Dedifferentiated amniotic fluid mesenchymal stem cell (primary cell): ENCODE measurements at regions not wholly inside any gene's neighbourhood (a gene's known extent, or its start where the extent isn't known, plus 50 kb on each side); places are given as distances from the start of the nearest gene placed in this dataset.

Source experiments
- DNase-seq: peaks from one replicate; pipeline ENCODE4 v3.0.0-alpha.2; 2016; ENCODE audit errors: extremely low spot score

DNA sequence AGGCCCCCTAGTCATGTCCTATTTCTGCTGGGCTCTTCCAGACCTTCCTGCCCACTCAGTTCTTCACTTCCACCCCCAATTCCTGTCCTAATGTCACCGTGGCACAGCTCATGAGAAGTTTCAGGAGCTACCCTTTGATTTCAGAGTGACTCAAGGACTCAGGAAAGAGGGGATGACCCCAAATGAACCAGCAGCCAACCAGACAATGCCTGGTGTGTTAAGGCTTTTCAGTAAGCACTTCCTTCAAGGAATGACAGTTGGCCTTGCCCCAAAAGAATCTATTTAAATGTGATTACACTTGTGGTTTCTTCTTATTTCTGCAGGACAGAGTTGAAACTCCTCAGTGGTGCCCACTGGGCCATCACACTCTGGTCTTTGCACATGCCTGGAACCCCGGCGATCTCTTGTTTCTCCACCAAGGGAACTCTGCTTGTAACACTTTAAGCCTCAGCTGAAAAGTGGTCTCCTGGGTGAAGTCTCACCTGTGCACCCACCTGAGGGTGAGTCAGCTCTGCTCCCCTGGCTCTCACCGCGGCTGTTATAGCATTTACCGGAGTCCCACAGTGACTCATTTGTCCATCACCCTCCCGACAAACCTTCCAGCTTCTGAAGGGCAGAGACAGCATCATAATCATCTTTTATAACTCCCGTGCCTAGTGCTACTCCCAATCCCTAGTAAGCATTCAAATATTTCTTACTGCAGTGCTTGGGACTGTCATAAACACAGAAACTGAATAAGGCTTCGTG lies 123.0 kb upstream of the SVIL start:
- no peak for DNase-seq

- DNase-seq: peak; percentile 83
Observed at GRCh38 chr10:29756451-29756850, 121.7 kb upstream of the SVIL start.

DNA sequence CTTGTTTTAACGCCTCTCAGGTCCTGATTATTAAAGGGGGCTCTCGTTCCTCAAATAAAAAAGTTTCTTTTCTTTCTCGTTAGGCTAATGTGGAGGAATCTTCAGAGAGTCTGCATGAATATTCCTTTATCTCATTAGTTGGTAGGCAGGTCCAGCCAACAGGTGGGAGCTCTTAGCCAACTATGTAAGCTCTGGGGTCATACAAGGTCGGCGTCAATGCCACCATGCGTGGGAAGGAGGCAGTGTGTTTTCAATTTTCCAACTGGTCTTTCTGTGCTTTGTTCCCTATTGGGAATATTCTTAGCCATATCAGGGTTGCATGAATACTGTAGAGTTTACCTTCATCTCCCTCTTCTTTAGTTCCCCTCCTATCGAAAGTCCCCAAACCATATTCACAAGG lies 118.5 kb upstream of the SVIL start:
- no peak for DNase-seq

DNA sequence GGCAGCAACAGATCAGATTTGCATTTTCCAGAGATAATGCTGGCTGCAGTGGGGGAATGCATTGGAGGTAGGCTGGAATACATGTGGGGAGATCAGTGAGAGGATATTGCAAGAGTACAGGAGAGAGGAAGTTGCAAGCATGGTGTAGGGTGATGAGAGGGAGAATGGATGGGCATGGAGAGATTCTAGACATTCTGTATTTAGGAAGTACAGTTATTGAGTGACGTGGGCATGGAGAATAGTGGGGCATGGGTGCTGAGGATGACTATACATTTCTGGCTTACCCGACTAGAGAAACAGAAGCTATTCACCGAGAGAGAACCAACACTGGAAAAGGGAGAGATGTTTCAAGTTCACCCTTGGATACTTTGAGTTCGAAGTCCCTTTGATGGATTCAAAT lies 116.9 kb upstream of the SVIL start:
- DNase-seq: no peak

GRCh38 chr10:29751240-29751639 lies 116.5 kb upstream of the SVIL start:
- DNase-seq: no peak

DNA sequence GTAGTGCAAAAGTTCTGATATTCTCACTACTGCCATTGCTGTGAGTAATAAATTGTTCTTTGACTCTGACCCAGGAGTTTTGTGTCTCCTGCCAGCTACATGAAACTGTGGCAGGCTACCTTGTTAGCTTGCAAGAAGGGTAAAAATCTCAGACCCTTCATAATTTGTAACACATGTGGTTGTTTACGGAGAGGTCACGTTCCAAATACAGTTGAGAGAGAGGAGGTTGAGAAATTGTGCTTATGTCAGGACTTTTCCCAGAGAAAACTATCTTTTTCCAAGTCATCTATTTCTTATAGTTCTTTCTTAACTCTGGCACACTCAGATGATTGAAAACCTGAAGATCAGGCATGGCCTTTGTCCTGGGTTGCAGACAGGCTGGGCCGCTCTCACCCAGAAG lies 114.4 kb upstream of the SVIL start:
- no peak for DNase-seq

GRCh38 chr10:29748109-29748650 lies 113.4 kb upstream of the SVIL start:
- DNase-seq: no peak

DNA sequence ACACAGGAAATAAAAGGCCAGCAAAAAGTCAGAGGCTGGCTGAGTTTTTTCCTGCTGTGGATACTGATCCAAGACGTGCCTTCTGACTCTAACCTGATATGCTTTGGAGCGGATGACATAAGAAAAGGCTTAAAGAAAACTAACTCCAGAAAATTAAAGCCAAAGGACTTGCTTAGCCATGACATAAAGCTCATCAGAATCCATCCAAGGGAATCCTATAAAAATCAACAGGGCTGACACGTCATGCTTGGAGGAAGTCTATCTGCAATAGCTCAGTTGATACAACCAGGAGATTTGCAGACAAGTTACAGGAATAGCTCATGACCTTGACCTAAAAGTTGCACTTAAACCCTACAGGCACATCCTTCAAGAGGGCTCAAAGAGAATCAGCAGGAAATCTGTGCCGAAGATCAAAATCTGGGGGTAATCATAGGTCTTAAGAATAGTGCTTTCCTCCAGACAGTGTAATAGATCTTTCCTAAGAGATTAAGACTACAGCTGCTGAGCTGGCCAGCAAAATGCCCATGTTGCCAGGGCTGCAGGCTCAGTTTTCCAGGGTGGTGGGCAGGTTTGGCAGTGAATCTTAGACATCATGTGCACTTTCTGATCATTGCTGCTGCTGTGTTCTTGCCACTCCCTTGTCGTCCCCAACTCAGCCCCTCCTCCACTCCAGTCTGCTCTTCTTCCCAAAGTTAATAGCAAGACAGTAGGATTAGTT lies 111.5 kb upstream of the SVIL start:
- peak; percentile 55 for DNase-seq

DNA sequence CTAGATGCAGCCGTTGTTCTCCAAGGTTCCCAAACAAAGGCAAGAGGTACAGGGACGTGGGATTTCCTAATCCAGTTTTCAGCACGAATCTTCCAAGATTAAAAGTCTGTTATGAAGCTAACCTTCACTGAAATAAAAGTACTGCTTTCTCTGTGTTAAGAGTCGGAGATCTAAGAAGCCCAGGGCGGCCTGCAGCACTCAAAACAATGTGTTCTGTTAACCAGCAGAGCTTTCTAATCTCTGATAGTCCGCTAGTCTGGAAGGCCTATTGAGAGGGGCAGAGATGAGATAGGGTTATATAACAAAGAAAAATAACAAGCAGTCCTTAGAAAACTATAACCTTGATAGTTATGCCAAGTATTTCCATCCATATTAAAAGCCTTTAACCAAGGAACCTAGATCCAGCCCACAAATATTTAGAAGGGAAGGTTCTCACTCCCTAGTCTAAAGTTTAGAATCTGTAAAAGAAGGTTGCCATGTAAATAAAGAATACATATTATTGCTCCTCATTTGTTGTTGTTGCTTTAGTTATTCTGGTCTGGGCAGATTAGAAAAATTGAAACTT lies 106.3 kb upstream of the SVIL start:
- DNase-seq: no peak

- DNase-seq: no peak
Observed at GRCh38 chr10:29738341-29738740, 103.6 kb upstream of the SVIL start.

DNA sequence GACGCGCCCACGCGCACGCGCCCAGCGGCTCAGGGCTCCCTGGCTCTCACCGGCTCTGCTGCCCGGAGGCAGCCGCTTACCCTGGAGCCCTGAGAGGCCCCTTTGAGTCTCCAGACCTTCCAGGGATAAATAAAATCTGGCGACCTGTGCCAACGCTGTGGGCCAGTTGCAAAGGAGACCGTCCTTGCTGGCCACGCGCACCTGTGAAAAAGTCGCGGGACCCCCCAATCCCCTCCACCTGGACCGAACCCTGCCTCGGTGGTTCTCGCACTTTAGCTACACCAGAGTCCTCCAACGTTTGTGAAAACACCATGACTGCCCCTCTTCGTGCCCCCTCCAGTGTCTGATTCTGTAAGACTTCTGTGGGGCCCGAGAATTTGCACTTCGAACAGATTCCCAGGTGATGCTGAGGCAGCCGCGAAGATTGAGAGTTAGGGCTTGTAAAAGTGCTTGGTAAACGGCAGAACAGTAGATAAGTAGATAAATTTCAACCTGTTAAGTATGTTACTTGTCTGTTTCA lies 102.4 kb upstream of the SVIL start:
- DNase-seq: peak; percentile 51

GRCh38 chr10:29736366-29737073 lies 101.7 kb upstream of the SVIL start:
- DNase-seq: no peak

GRCh38 chr10:29735628-29736365 lies 101.0 kb upstream of the SVIL start:
- DNase-seq: peak; percentile 39

DNA sequence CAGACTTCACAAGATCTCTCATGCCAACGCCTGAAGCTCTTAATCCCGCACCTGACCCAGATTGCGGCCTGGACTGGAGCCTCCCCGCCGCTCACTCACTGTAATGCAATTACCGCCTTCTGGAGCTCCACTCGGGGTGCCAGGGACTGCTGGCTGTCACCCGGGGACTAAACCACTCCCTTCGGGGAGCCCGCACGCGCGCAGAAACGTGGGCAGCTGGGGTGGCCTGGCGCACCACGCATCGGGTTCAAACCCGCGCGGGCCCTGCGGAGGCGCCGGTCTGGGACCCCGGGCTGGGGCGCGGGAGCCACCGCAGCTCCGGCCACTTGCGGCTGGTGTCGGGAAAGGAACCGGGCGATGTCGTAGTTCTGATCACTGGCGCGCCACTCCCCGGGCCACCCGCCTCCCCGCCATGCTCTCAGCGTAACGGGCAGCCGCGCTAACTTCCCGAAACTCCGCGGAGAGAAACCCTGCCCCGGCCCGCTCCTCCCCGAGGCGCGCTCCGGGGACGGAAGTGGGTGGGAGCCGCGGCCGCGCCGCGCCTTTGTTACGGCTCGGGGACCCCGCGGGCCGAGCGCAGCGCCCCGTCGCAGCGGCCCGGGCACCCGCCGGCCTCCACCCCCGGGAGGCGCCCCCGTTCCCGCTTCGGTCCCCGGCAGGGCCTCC lies 100.3 kb upstream of the SVIL start:
- no peak for DNase-seq

DNA sequence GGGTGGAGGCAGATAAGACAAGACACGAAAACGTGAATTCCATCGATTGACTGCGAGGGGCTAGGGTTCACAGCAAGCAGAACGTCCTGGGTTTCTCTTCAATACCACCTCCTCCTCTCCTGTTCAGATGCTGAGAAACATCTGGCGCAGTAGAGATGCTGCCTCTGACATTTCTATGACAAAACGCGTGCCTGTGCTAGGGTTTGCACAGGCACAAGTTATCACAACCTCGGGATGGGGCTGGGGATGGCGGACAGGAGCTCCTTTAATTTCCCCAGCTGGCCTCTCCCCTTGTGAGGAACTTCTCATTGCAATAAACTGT lies 99.8 kb upstream of the SVIL start:
- no peak for DNase-seq

- no peak for DNase-seq
Observed at GRCh38 chr10:29733323-29733722, 98.6 kb upstream of the SVIL start.

- no peak for DNase-seq
Observed at GRCh38 chr10:29732918-29733317, 98.1 kb upstream of the SVIL start.

- DNase-seq: no peak
Observed at GRCh38 chr10:29731760-29732159, 97.0 kb upstream of the SVIL start.

- DNase-seq: no peak
Observed at GRCh38 chr10:29730969-29731368, 96.2 kb upstream of the SVIL start.

DNA sequence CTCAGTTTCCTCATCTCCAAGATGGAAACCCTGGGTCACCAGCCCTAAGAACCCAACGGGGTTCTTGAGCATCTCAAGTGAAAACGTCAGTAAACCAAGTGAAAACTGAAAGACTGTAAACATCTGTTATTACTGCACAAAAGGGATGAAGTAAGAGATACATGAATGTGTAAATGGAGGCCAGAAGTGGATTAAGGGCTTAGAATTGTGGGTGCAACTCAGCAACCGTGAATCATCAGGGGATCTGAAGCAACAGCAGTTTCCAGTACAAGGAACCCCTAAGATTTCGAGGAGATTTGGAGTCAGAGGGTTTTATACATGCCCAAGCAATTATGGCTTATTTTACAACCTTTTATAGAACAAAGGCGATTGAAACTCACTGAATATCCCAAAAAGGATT lies 95.7 kb upstream of the SVIL start:
- no peak for DNase-seq

DNA sequence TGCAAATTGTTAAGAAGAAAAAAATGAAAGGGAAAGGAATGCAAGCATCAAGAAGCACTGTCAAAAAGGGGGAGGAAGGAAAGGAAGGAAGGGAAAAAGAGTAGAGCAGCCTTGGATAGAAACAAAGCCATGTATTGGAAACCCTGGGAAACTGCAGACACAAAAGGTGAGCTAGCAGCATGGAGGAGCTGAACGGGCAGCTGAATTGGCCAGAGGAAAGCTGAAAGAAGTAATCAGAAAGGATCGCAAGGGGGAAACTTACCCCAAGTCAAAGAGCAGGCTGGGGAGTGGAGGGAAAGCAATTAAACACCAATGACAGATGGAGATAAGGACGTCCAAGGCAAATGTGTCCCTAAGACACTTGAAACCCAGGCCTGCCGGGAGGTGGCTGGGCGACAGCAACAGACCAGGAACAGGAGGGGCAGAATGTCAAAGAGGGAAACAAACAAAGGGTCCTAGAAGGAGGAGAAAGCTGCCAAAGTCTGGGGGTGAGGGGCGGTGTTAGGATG lies 93.8 kb upstream of the SVIL start:
- DNase-seq: no peak
